Endothelial cell of umbilical vein (primary cell): ENCODE measurements at regions not wholly inside any gene's neighbourhood (a gene's known extent, or its start where the extent isn't known, plus 50 kb on each side); places are given as distances from the start of the nearest gene placed in this dataset.
A peak's percentile ranks its signal among the peaks of the same experiment; 100 is the strongest.

Source experiments
- BruUV-seq: library from RNA; stranded (reverse); fragments of 400-500 nt; replicated peaks from 2 replicates; lab custom pipeline; 2021; lab: Mats Ljungman, UMichigan
- CTCF ChIA-PET: fragments of 300-600, 350-600 bp; sonication (Branson Sonifier 250); formaldehyde crosslinking; loops from one replicate; lab custom pipeline; 2021; ENCODE audit warnings: antibody characterized with exemption, inconsistent platforms; lab: Charles Lee
- POLR2A ChIA-PET: fragments of 300-600, 350-600 bp; sonication (Branson Sonifier 250); formaldehyde crosslinking; loops from one replicate; lab custom pipeline; 2021; ENCODE audit warnings: antibody characterized with exemption, inconsistent platforms; lab: Charles Lee
- DNase-seq: peaks from one replicate; pipeline ENCODE4 v3.0.0-alpha.2; 2011; ENCODE audit warnings: low read depth, low spot score
- FAIRE-seq: peaks from 2 replicates; lab custom pipeline; 2011; peaks lifted over from hg19 to GRCh38; lab: Jason Lieb, UNC
- H2AFZ ChIP-seq: 2 replicates; pipeline ENCODE4 v1.6.0; 2012; ENCODE audit warnings: low read depth, low read length, control low read depth, inconsistent platforms
- H3K27ac ChIP-seq: 2 replicates; pipeline ENCODE4 v1.5.1; 2011; ENCODE audit warnings: low read depth, mild to moderate bottlenecking, control low read depth, low read length, moderate library complexity; ENCODE audit not compliant: insufficient read depth
- H3K27me3 ChIP-seq, 2 experiments: 2 replicates each; pipeline versions ENCODE4 v1.6.0 to v1.6.1; 2011; ENCODE audit warnings: low read length in 2 of 2, mixed read lengths in 1 of 2; ENCODE audit not compliant: control insufficient read depth in 2 of 2, insufficient read depth in 2 of 2
- H3K36me3 ChIP-seq, 2 experiments: 2 replicates in 1 of 2; 3 replicates in 1 of 2; pipeline ENCODE4 v1.5.1; 2011; ENCODE audit warnings: low read length in 2 of 2, mild to moderate bottlenecking in 1 of 2, moderate library complexity in 1 of 2; ENCODE audit not compliant: control insufficient read depth in 2 of 2, insufficient read depth in 2 of 2; ENCODE audit errors: extremely low read depth in 1 of 2
- H3K4me1 ChIP-seq: 3 replicates; pipeline ENCODE4 v1.5.1; 2011; ENCODE audit warnings: mild to moderate bottlenecking, low read length; ENCODE audit not compliant: control insufficient read depth, insufficient read depth; ENCODE audit errors: extremely low read depth
- H3K4me2 ChIP-seq: 2 replicates; pipeline ENCODE4 v1.6.1; 2011; ENCODE audit warnings: low read length, control low read depth, mixed read lengths; ENCODE audit not compliant: insufficient read depth
- H3K4me3 ChIP-seq, 3 experiments: fragments of 200-600 bp in 1 of 3; sonication (generic), shearing (Covaris generic) in 1 of 3; replicated peaks in 1 of 3; 2 replicates each; pipeline ENCODE4 v1.5.1; 2011 to 2016; ENCODE audit warnings: control low read depth in 3 of 3, low read length in 3 of 3, mild to moderate bottlenecking in 2 of 3, inconsistent platforms in 1 of 3, low read depth in 1 of 3, moderate library complexity in 1 of 3; ENCODE audit not compliant: insufficient read depth in 1 of 3
- H3K79me2 ChIP-seq: 2 replicates; pipeline ENCODE4 v1.6.0; 2012; ENCODE audit warnings: low read length, inconsistent platforms; ENCODE audit not compliant: control insufficient read depth, insufficient read depth
- H3K9ac ChIP-seq: replicated peaks from 2 replicates; pipeline ENCODE3; 2011; ENCODE audit warnings: low read length, control low read depth; ENCODE audit not compliant: insufficient read depth; ENCODE audit errors: extremely low read depth
- H3K9me1 ChIP-seq: replicated peaks from 3 replicates; pipeline ENCODE4 v1.6.0; 2011; ENCODE audit warnings: mild to moderate bottlenecking, low read length; ENCODE audit not compliant: control insufficient read depth, insufficient read depth; ENCODE audit errors: extremely low read depth
- H3K9me3 ChIP-seq: replicated peaks from 2 replicates; pipeline ENCODE4 v1.5.1; 2012; ENCODE audit warnings: low read length, inconsistent platforms; ENCODE audit not compliant: control insufficient read depth, insufficient read depth
- H4K20me1 ChIP-seq: replicated peaks from 2 replicates; pipeline ENCODE3; 2011; ENCODE audit warnings: mild to moderate bottlenecking, low read length; ENCODE audit not compliant: control insufficient read depth, insufficient read depth; ENCODE audit errors: extremely low read depth
- EZH2 ChIP-seq: IDR thresholded peaks from 2 replicates; pipeline ENCODE4 v1.6.1; 2012; ENCODE audit warnings: borderline replicate concordance, low read depth, mild to moderate bottlenecking, moderate library complexity, low read length, inconsistent platforms; ENCODE audit not compliant: severe bottlenecking
- FOS ChIP-seq: IDR thresholded peaks from 2 replicates; pipeline ENCODE4 v1.6.1; 2011; ENCODE audit warnings: mild to moderate bottlenecking, low read length, moderate library complexity, borderline replicate concordance; ENCODE audit not compliant: insufficient read depth
- GATA2 ChIP-seq: IDR thresholded peaks from 2 replicates; pipeline ENCODE4 v1.7.0; 2011; ENCODE audit warnings: low read depth, mild to moderate bottlenecking, moderate library complexity, mixed read lengths, low read length; ENCODE audit not compliant: insufficient read length, insufficient read depth
- JUN ChIP-seq: IDR thresholded peaks from 2 replicates; pipeline ENCODE4 v1.6.1; 2011; ENCODE audit warnings: borderline replicate concordance, low read depth; ENCODE audit not compliant: insufficient read length, insufficient read depth
- MYC ChIP-seq: IDR thresholded peaks from one replicate; pipeline ENCODE4 v1.6.1; 2011; ENCODE audit warnings: mild to moderate bottlenecking, low read depth, low read length
- POLR2A ChIP-seq: IDR thresholded peaks from 2 replicates; pipeline ENCODE4 v1.6.1; 2012; ENCODE audit warnings: low read depth, mild to moderate bottlenecking, control low read depth, low read length
- POLR2AphosphoS5 ChIP-seq: IDR thresholded peaks from 2 replicates; pipeline ENCODE4 v1.6.1; 2012; ENCODE audit warnings: low read depth, mild to moderate bottlenecking, control low read depth, low read length, moderate library complexity; ENCODE audit not compliant: insufficient read depth
- dilution Hi-C: fragments of 300-500 bp; cut with MboI; formaldehyde crosslinking; loops from one replicate; pipeline ENCODE4 v1.15.0; 2019; ENCODE audit warnings: low sequenced_read_pairs; ENCODE audit not compliant: extremely low pct_ligation_motif_present
- intact Hi-C: fragments of 100-400 bp; cut with micrococcal nuclease; formaldehyde crosslinking; loops from one replicate; pipeline ENCODE4 v1.10.0; 2022
- TF ChIP-seq, protein P1 (sequence below): IDR thresholded peaks from 2 replicates; pipeline ENCODE4 v1.6.1; 2011; ENCODE audit not compliant: insufficient read depth, insufficient read length
- TF ChIP-seq, protein P2 (sequence below), 2 donors: IDR thresholded peaks; 1 replicate in 1 of 2; 2 replicates in 1 of 2; pipeline ENCODE4 v1.5.1; 2011; ENCODE audit warnings: low read length in 2 of 2, mild to moderate bottlenecking in 2 of 2, moderate library complexity in 2 of 2, control low read depth in 1 of 2, inconsistent platforms in 1 of 2, low read depth in 1 of 2; ENCODE audit not compliant: insufficient read depth in 1 of 2; ENCODE audit errors: extremely low read depth in 1 of 2

DNA sequence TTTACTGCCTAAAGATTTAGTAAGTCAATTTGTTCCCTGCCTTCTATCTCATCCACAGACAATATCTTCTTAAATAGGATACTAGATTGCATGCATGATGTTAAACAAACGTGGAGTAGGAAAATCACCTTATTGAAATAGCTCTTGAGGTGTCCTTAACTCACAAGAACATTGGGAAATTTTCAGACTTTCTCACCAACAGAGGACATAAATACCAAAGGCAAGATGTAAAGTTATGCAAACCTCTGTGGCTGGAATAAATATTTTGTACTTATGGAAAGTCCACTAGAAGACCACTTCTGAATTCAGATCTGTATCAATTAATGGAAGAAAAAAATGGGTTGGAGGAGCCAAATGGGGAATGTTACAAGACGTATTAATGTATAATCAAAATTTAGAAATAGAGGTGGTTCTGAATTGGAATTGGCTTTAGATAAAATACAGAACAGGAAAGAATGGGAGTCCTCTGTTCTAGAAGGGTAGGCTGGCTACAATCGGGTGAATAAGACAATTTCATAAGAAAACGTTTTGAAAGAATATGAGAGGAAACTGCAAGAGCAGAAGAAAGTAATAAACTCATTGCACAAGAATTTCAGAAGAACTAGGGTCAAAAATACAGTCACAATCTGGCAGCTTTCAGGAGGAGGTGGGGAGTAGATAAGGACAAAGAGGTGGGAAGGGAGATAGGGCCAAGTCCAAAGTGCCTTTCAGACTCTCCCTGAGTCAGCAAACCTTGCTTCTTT is 69.3 kb upstream of the FN1 start:
- Histone ChIP-seq H3K4me2 (peak overlapping the region; percentile 59), H3K9ac (no peak overlapping the region), H3K27ac (peak overlapping the region; percentile 26), H3K4me3 (no peak overlapping the region), H3K36me3 (no peaks in the 10 kb centered on the region), H3K4me1 (peaks cover 31% of the 10 kb centered on the region), H4K20me1 (no peaks in the 10 kb centered on the region), H3K79me2 (no peaks in the 10 kb centered on the region), H3K9me1 (no peaks in the 10 kb centered on the region), H3K9me3 (no peaks in the 10 kb centered on the region), H3K27me3 (no peaks in the 10 kb centered on the region), H2AFZ (peak overlapping the region; percentile 19)
- ChIA-PET POLR2A (no interaction called here), CTCF (interaction anchor here (0.9 to 2.7 kb wide), 6 partner anchors 15 to 97 kb away, joined by 3 to 8 read pairs (median 4); no protein-coding TSS in a partner anchor)
- intact Hi-C loops (no loop called here), dilution Hi-C loops (no loop called here)
- BruUV-seq = TSS peak; percentile 81
- peak; percentile 81 for DNase-seq
- FAIRE-seq = no peak
- TF ChIP-seq, protein P1, sequence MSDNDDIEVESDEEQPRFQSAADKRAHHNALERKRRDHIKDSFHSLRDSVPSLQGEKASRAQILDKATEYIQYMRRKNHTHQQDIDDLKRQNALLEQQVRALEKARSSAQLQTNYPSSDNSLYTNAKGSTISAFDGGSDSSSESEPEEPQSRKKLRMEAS = no peak
- TF ChIP-seq MYC = no peak
- TF ChIP-seq JUN = no peak
- TF ChIP-seq EZH2 = no peak
- TF ChIP-seq FOS = peak; percentile 36
- peak; percentile 56 for TF ChIP-seq POLR2AphosphoS5
- TF ChIP-seq GATA2 = peak; percentile 87
- TF ChIP-seq, protein P2, sequence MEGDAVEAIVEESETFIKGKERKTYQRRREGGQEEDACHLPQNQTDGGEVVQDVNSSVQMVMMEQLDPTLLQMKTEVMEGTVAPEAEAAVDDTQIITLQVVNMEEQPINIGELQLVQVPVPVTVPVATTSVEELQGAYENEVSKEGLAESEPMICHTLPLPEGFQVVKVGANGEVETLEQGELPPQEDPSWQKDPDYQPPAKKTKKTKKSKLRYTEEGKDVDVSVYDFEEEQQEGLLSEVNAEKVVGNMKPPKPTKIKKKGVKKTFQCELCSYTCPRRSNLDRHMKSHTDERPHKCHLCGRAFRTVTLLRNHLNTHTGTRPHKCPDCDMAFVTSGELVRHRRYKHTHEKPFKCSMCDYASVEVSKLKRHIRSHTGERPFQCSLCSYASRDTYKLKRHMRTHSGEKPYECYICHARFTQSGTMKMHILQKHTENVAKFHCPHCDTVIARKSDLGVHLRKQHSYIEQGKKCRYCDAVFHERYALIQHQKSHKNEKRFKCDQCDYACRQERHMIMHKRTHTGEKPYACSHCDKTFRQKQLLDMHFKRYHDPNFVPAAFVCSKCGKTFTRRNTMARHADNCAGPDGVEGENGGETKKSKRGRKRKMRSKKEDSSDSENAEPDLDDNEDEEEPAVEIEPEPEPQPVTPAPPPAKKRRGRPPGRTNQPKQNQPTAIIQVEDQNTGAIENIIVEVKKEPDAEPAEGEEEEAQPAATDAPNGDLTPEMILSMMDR (IDR thresholded peaks at IDR 0.05; ENCODE audit: extremely low read depth in 1 of 2, insufficient read depth in 1 of 2, low read depth in 1 of 2, low read length in 2 of 2) = no peak
- no peak for TF ChIP-seq POLR2A
